UCSD-AML1 (cell line): ENCODE measurements at regions not wholly inside any gene's neighbourhood (a gene's known extent, or its start where the extent isn't known, plus 50 kb on each side); places are given as distances from the start of the nearest gene placed in this dataset.
"Not testable (repeated sequence)": the region's sequence is repeated elsewhere in the genome, so short reads cannot be mapped to it uniquely, and the experiment has no call there.

Experiments
- DNase-seq: peaks from one replicate; lab custom pipeline; 2025; ENCODE audit not compliant: unreplicated experiment; lab: John Stamatoyannopoulos, UW

DNA sequence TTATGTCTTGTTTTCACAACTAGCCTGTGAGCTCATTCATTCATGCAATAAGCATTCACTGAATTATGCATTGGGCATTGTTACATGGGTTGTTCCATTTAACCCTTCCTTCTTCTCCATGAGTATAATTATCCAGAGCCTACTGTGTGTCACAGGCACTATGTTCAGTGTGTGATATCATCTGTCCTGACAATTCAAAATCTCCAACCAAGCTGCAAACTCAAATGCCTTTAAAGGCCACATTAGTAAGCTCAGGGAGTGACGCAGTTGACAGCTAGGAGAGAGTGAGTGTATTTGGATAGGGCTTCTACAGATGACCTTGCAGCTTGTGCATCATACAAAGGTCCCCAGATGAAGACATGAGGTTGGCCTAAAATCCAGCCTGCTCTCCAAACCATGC is 289.5 kb downstream of the OMA1 start:
- no peak for DNase-seq

DNA sequence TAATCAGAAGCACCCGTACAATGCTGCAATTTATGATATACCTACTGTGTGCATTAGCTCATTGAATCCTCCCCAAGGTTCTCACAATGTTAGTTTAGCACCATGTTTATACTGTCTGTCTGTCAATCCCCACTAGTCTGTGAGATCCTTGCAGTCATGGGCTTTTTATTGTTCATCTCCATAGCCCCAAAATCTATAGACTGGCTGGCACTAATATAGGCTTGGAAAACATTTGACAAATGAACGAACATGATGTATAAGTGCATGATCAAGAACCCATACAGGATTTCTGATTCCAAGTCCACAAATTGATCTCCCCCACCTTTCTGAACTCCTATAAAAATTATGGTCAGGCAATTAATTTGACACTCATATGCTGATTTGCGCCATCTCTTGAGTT is 290.0 kb downstream of the OMA1 start:
- DNase-seq, result no peak

DNA sequence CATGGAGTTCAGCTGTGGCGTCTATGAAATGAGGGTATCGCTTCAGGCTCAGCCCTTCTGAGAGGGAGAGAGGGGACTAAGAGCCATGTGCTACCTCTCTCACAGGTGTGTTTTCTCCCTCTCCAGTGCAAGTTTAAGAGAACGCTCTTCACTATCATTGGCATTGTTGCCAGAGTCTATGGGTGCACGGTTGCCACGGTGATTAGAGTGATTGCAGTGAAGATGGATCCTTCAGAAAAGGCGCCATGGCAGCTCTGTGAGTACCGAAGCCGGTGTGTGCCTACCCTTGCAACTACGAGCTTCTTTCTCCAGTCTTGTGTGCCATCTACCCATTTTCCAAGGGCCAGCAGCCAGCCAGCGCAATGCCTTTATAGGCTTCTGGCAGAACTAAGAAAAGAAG is 290.5 kb downstream of the OMA1 start:
- DNase-seq, result no peak

DNA sequence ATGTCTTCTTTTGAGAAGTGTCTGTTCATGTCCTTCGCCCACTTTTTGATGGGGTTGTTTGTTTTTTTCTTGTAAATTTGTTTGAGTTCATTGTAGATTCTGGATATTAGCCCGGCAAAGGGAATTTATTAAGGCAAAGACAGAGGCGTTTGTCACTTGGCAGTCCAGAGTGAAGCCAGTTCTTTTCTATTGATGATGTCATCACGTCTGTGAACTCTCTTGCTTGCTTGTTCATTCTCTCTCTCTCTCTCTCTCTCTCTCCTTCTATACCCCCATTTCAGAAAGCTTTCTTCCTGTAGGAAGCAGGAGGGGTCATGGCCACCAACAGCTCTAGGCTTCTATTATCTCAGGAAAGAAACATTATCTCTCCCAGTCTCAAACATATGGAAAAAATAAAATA is 291.3 kb downstream of the OMA1 start:
- DNase-seq, result no peak

DNA sequence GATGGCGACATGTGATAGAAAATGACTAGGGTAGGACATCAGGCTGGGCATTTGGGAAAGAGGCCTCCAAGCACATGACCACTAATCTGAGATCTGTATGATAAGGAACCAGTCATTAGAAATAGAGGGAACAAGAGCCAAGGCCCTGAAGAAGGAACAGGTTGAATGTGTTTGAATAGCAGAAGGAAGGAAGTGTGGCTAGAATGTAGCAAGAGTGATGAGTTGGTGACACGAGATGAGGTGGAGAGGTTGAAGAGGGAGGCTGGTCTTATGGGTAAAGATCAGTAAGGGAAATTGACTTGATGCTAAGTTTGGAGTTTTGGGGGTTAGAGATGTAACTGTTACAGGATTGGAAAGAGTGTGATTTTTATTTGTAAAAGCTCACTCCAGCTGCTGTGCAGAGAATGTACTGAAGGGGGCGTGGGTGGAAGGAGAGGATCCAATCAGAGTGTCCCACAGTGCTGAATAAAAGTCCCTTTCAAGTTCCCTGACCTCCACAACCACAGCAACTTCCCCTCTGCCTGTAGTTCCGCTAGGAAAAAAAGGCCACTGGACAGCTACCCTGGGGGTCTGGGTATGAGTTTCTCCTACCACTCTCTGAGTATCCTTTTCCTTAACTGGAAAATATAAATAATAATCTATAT is 295.0 kb downstream of the OMA1 start:
- no peak for DNase-seq

DNA sequence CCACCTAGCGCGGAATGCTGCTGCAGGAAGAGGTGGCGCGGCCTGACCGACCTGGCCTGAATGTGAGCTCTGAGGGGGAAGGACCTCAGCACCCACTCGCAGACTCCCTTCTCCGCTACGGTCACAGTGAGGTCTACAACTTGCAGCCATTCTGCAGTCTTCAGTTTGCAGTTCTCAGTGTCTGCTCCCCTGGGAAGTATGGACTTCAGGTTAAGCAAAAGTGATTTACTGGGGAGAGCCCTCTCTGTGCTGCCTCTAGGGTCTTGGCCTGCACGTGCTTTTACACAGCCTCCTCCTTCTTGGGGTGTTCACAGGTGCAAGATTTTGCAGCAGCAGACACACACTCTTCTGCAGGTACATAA is 296.0 kb downstream of the OMA1 start:
- no peak for DNase-seq

DNA sequence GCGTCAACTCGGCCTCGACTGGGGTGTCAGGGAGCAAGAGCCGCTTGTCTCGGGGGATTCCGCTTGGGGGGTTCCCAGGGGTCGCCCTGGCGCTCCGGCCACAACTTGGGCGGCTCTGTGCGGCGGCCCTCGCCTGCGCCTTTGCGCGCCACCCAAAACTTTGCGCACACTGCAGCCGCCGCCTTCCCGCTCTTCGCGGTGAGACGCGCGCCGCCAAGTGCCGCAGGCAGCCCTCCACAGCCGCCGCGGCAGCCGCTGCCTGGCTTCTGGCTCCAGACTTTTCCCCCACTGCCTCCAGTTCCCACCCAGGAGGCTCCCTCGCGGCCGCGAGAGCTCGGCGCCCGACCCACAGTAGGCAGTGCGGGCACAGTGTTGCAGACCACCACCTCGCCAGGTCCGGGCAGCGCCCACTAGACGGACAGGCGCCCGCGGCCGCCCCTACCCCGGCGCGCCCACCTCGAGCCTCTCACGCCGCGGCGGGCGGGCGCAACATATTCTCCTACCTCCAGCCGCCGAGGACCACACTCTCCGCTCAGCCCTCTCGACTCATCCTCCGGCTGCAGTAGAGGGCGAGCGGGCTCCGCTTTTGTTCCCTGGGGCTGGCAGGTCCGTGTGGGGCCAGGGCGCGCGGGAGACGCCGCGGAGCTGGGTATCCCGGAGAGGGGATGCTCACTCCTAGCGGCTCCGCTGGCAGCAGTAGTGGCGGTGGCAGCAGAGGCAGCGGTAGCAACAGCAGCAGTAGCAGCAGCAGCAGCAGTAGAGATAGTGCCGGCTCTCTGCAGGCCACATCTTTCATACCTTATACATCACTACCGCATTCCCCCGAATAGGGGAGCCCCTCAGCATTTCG is 296.6 kb downstream of the OMA1 start:
- no peak for DNase-seq

DNA sequence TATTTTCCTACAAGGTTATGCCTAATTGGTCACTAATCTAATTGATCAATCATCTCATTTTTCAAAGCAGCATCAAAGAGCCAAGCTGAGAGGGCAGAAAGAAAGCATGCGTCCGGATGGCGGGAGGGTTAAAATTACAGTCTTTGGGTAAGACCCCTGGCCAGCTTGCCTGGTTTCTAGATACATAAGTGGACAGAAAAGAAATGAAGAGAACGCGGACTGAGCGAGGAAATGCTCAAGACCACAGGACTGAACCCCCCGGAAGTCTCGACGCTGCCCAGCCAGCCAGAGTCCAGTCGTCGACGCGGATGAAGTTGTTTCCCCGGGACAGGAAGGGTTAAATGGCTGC is 297.2 kb downstream of the OMA1 start:
- DNase-seq, result no peak

DNA sequence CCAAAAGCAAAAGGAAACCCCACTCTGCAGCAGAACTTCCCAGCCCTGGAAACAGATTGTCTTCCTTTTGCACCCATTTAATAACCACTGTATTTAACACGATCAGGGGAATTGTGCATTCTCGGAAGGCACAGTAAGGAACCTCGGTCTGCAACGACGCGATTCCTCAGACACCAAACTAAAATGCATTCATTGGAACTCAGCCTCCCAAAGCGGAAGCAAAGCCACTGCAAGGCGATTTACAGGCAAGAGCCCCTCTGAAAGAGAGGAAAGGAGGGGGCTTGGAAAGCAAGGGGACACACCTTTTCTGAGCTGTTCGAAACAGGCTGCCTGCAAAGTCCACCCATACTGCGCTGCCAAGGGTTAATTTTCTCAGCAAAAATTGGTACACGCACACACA is 297.7 kb downstream of the OMA1 start:
- no peak for DNase-seq

DNA sequence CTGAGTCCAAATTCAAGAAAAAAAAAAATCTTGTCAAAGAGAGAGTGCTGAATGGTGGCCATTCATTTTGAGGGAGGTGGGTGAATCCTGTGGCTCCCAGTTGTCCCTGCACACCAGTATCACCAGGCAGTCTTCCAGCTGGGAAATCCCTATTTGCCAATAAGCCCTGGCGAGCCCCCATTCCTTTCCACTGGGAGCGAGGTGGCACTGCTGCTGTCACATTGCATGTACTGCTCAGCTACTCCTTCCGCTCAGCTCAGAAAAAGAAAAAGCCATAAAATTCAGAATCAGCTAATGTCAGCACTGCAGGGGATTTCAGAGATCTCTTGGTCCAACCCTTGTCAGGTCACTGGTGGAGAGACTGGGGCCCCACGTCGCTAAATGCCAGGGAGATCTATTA is 298.5 kb downstream of the OMA1 start:
- DNase-seq, result no peak

DNA sequence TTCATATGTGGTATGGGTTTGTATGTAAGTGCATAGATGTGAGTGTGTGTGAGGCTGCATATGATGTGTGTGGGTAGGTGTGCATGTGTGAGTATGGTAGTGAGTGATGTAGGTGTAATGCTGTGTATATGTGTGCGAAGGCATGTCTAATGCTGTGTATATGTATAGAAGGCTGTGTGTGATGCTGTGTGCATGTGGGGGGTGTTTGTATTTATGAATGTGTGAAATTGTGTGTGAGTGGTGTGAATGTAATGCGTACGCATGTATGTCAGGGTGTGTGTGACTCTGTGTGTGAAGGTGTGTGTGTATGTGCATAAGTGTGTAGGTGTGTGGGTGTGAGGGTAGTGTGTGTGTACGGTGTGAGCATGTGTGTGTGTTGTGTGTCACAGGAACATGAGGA is 300.0 kb downstream of the OMA1 start:
- DNase-seq, result no peak

DNA sequence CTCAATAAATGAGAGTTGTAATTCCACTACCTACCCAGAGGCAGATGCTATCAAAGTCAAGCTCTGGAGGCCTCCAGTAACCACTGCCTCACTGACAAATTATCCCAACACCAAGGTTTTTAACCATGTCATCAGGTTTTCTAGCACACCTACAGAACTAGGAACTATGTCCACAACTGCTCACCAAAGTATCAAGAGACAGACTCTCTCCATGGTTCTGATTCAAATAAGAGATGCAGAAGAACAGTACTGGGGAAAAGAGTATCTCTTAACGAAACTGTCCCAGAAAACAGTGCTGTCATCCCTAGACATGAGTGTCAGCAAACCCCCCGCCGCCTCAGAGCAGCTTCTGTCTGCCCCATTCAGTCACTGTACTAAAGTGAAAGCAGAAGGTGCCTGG is 301.7 kb downstream of the OMA1 start:
- no peak for DNase-seq

DNA sequence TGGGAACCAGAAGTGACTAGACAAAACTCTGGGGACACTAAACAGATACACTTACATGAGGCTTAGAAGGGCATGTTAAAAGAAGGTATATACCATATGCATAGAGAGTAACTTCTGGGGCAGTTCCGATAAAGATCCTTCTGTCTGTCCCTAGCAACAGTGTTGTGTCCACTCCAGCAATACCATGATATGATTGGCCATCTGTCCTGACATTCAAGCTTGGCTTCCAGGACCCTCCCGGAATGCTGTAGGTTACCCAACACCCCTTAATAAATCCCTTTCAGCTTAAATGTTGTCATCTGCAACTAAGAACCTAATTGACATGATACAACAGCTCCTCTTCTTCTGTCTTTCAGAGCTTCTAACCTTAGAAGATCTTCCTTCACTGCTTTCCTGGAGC is 307.7 kb downstream of the OMA1 start:
- DNase-seq, result no peak

DNA sequence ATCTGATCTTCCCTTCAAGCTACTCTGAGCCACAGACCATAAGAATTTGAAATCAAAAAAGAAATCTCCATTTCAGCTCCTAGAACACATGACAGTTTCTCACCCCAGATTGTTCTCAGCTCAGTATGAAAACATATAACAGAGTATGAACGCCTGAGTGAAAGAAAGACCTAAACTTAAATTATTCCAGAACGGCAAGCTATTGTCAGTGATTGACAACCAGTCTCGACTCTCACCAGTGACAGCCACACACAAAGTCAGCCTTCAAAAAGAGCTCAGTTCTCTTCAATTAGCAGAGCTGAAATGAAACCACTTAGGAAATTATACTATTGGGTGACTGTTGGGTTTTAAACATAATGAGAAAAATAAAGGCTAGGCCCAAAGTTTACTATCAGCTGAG is 312.8 kb downstream of the OMA1 start:
- DNase-seq, result no peak

DNA sequence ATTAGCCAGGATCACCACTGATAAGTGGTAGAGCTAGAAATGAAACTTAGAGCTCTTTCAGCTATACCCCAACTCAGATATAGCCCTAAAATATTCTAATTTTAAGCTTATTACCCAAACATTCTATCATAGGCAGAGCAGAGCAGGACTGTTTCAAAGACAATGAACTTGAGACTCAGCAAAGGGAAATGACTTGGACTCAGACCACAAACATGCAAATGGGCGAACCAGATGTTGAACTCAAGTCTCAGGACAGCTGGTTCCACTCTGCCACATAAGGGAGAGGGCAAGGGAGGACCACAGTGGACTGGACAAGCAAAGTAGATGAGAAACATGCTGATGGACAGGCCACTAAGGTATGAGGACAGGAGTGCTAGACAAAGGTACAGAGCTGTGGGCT is 315.3 kb downstream of the OMA1 start:
- no peak for DNase-seq

DNA sequence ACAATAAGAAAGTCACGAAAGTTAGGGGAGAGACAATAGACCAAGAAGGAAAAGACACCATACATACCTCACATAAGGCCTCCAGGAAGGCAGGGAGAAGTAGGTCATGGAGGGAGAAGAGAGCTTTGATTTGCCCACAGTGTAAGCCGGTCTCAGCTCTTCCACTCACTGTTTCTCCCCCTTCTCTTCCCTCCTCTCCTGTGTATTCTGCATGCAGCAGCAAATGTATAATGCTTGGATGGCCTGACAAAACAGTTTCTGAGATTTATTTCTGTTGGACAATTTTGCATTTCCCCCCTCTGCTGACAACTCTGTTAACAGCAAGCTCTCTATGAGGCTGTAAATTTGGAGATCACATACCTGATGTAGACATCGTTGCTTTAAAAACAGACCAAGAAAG is 318.9 kb downstream of the OMA1 start:
- no peak for DNase-seq

DNA sequence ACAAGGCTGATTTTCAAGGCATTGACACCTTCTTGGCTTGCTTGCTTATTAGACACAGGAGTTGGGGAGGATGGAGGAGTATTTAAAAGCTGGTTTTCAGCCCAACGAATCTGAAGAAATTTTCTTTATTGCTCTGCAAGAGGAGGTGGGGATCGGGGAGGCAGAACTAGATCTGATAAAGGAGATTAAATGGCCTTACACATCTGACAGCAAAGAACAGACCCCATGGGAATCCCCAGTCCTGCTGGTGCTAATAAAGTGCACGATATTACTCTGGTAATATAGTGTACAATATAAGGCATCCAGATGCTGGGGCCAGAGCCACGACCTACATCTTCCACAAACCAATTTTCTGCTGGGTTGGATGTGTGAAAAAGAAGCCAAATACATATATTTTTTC is 323.0 kb downstream of the OMA1 start:
- no peak for DNase-seq

DNA sequence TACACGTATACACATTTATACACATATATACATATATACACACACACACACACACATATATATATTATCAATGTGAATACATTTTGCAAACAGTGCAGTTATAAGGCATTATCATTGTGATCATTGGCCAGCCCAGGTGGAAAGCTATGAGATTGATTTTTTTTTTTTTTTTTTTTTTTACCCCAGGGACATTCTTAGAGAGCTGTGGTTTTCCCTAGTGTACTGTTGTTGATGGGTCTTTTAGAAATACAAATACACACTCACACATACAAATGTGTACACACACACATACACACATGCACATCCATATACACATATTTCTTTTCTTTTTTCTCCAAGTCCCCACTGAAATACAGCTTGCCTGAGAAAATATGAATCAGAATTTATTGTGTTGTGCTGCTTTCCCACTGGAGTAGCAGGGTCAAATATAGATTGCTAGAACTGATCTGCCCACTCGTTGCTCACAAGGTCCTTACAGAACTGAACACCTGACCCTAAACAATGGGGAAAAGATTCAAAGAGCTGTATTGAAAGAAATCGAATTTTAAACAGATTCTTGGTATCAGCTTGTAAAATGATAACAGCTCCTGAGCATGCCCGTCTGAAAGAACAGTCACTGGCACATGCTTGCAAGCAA is 325.6 kb downstream of the OMA1 start:
- no peak for DNase-seq

DNA sequence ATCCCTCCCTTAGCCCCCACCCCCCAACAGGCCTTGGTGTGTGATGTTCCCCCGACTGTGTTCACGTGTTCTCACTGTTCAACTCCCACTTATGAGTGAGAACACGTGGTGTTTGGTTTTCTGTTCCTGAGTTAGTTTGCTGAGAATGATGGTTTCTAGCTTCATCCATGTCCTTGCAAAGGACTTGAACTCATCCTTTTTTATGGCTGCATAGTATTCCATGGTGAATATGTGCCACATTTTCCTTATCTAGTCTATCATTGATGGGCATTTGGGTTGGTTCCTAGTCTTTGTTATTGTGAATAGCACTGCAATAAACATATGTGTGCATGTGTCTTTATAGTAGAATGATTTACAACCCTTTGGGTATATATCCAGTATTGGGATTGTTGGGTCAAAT is 330.4 kb downstream of the OMA1 start:
- DNase-seq, result not testable (repeated sequence)

DNA sequence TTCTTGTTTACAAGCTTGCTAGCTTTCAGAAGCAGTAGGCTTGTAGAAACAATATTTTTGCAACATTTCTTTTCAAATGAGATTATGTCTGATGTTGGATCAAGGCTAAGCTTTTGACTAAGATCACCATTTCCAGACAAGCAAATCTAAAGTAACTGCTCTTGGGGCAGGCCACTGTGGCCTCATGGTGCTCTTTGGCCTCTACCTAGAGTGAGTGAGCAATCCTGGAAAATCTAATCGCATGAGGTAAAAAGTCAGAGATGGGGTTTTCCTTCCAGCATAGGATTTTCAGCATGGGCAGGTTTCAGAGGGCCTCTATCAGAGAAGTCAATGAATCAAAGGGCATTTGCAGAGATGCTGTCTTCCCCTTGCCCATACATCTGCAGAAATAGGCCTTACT is 331.9 kb downstream of the OMA1 start:
- no peak for DNase-seq

DNA sequence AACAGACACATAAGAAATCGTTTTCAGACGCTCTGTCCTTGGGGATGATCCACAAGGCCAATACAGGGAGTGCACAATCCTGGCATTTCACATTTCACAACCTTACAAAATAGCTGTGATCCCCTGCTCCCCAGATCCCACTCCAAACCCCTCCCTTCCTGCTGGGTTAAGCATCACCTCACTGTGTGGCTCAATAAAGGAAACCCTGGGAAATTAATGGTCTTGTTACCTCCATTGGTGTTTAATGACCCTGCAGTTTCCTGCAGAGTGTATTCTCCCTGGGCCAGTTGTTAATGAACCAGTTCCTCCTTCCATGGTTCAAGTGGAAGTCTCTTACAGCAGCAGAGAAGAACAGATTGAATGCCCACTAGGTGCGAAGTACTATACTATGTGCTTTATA is 334.7 kb downstream of the OMA1 start:
- DNase-seq, result no peak

DNA sequence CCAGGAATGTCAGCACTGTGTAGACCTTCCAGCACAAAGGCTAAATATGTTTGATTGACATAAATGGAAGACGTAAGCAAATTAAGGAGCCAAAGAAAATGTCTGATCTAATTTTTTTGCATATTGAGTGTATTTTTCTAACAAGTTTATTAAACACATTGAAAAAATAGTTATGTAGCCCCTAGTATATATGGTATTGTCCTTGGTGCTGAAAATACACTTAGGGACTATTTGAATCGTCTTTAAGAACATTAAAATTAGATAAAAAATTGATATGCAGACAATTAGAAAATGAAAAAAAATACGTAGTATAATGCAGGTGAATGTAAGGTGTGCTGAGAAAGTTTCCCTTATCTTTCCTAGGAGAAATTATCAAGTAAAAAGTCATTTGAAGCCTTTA is 337.0 kb downstream of the OMA1 start:
- no peak for DNase-seq

DNA sequence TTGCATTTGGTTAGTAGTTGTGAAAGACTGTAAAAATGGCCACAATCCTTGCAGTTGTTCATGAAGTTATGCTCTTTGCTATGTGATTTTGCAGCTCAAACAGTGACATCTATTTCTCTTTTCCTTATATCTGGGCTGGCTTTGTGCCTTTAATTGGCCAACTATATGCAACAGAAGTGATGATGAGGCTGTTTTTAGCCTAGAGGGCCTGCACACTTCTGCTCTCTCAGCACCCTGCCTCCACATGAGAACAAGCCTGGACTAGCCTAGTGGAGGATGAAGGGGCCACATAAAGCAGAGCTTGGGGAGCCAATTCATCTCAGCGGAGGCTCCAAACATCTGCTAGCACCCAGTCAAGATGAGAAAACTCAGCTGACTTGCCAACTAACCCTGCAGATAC is 339.8 kb downstream of the OMA1 start:
- no peak for DNase-seq
